22Rv1 (cell line): ENCODE measurements at regions not wholly inside any gene's neighbourhood (a gene's known extent, or its start where the extent isn't known, plus 50 kb on each side); places are given as distances from the start of the nearest gene placed in this dataset.

Experiments used
- CTCF ChIP-seq: fragments of 450-650 bp; IDR thresholded peaks from 2 replicates; pipeline ENCODE4 v1.5.1; 2017; ENCODE audit warnings: mild to moderate bottlenecking
- ZFX ChIP-seq: fragments of 450-650 bp; IDR thresholded peaks from 2 replicates; pipeline ENCODE4 v1.6.1; 2017; ENCODE audit warnings: antibody characterized with exemption, borderline replicate concordance

GRCh38 chr1:30508175-30508448, 215.3 kb downstream of the MATN1 start:
- TF ChIP-seq CTCF (no peak), ZFX (no peak)
